IMR-90 (cell line): ENCODE measurements at regions not wholly inside any gene's neighbourhood (a gene's known extent, or its start where the extent isn't known, plus 50 kb on each side); places are given as distances from the start of the nearest gene placed in this dataset.

Experiments used
- ATAC-seq: fragments of 200-7000 bp; cut with Tn5 transposase; 2 replicates; pipeline ENCODE4 v1.9.1; 2020; ENCODE audit warnings: low read depth, mild to moderate bottlenecking, moderate library complexity
- BruUV-seq: library from RNA; stranded (reverse); fragments of 400-500 nt; replicated peaks from 2 replicates; lab custom pipeline; 2021; lab: Mats Ljungman, UMichigan
- CTCF ChIA-PET: fragments of 300-600 bp; formaldehyde crosslinking; extraction: SDS; loops from one replicate; lab custom pipeline; 2021; ENCODE audit warnings: antibody characterized with exemption; lab: Yijun Ruan, JAX
- POLR2A ChIA-PET: fragments of 300-600 bp; sonication (Branson Sonifier 250); formaldehyde crosslinking; loops from one replicate; lab custom pipeline; 2022; ENCODE audit warnings: antibody characterized with exemption; ENCODE audit not compliant: unreplicated experiment; lab: Charles Lee
- DNase-seq: peaks from one replicate; pipeline ENCODE4 v3.0.0; 2013
- H2AFZ ChIP-seq: replicated peaks from 2 replicates; pipeline ENCODE3; 2013; ENCODE audit warnings: low read length, mild to moderate bottlenecking; ENCODE audit not compliant: poor library complexity
- H2AK5ac ChIP-seq: 2 replicates; pipeline ENCODE4 v1.6.1; 2013; ENCODE audit warnings: low read depth, low read length, inconsistent platforms
- H2AK9ac ChIP-seq: replicated peaks from 2 replicates; pipeline ENCODE3; 2013; ENCODE audit warnings: mild to moderate bottlenecking, low read depth, low read length, moderate library complexity; ENCODE audit not compliant: poor library complexity
- H2BK120ac ChIP-seq: 2 replicates; pipeline ENCODE4 v1.6.1; 2013; ENCODE audit warnings: low read depth, low read length, inconsistent platforms
- H2BK15ac ChIP-seq: 3 replicates; pipeline ENCODE4 v1.6.1; 2013; ENCODE audit warnings: low read depth, low read length, inconsistent platforms
- H2BK20ac ChIP-seq: 2 replicates; pipeline ENCODE4 v1.6.1; 2013; ENCODE audit warnings: low read depth, mild to moderate bottlenecking, inconsistent platforms, low read length, moderate library complexity
- H2BK5ac ChIP-seq: 2 replicates; pipeline ENCODE4 v1.6.1; 2013; ENCODE audit warnings: mild to moderate bottlenecking, low read depth, low read length, inconsistent platforms; ENCODE audit not compliant: poor library complexity, severe bottlenecking
- H3K14ac ChIP-seq: replicated peaks from 2 replicates; pipeline ENCODE4 v1.6.1; 2013; ENCODE audit warnings: low read depth, low read length, inconsistent platforms
- H3K18ac ChIP-seq: 2 replicates; pipeline ENCODE4 v1.6.1; 2013; ENCODE audit warnings: low read depth, low read length, control low read depth
- H3K23ac ChIP-seq: 2 replicates; pipeline ENCODE4 v1.6.1; 2013; ENCODE audit warnings: low read depth, low read length, inconsistent platforms
- H3K27ac ChIP-seq: 2 replicates; pipeline ENCODE4 v1.5.1; 2013; ENCODE audit warnings: mild to moderate bottlenecking, control low read depth, low read length; ENCODE audit not compliant: insufficient read depth
- H3K27me3 ChIP-seq: 2 replicates; pipeline ENCODE4 v1.6.1; 2013; ENCODE audit warnings: low read length; ENCODE audit not compliant: control insufficient read depth, insufficient read depth
- H3K36me3 ChIP-seq: 2 replicates; pipeline ENCODE4 v1.6.1; 2013; ENCODE audit warnings: low read length, mixed read lengths; ENCODE audit not compliant: control insufficient read depth, insufficient read depth
- H3K4ac ChIP-seq: 2 replicates; pipeline ENCODE4 v1.6.1; 2013; ENCODE audit warnings: low read depth, low read length, inconsistent platforms
- H3K4me1 ChIP-seq: 2 replicates; pipeline ENCODE4 v1.6.1; 2013; ENCODE audit warnings: low read length, mixed read lengths; ENCODE audit not compliant: control insufficient read depth, insufficient read depth
- H3K4me2 ChIP-seq: 2 replicates; pipeline ENCODE4 v1.6.1; 2013; ENCODE audit warnings: low read depth, mild to moderate bottlenecking, control low read depth, low read length, moderate library complexity
- H3K4me3 ChIP-seq: 2 replicates; pipeline ENCODE4 v1.5.1; 2013; ENCODE audit warnings: low read depth, mild to moderate bottlenecking, control low read depth, low read length, moderate library complexity; ENCODE audit not compliant: insufficient read depth
- H3K56ac ChIP-seq: 2 replicates; pipeline ENCODE4 v1.6.1; 2013; ENCODE audit warnings: low read length, inconsistent platforms; ENCODE audit not compliant: insufficient read depth; ENCODE audit errors: extremely low read depth
- H3K79me1 ChIP-seq, 2 experiments: 2 replicates each; pipeline ENCODE4 v1.6.1; 2013; ENCODE audit warnings: low read length in 2 of 2, inconsistent platforms in 1 of 2, low read depth in 1 of 2
- H3K9ac ChIP-seq: 2 replicates; pipeline ENCODE4 v1.6.1; 2013; ENCODE audit warnings: low read depth, low read length, control low read depth
- H3K9me1 ChIP-seq: 2 replicates; pipeline ENCODE4 v1.6.1; 2013; ENCODE audit warnings: low read length, inconsistent platforms; ENCODE audit not compliant: insufficient read depth
- H3K9me3 ChIP-seq: 2 replicates; pipeline ENCODE4 v1.6.1; 2013; ENCODE audit warnings: low read length; ENCODE audit not compliant: control insufficient read depth, insufficient read depth
- H4K20me1 ChIP-seq: 2 replicates; pipeline ENCODE4 v1.6.1; 2013; ENCODE audit warnings: low read length, inconsistent platforms; ENCODE audit not compliant: insufficient read depth
- H4K5ac ChIP-seq: 2 replicates; pipeline ENCODE4 v1.6.1; 2013; ENCODE audit warnings: mild to moderate bottlenecking, low read depth, low read length, control low read depth
- H4K8ac ChIP-seq, 2 experiments: 2 replicates each; pipeline ENCODE4 v1.6.1; 2013; ENCODE audit warnings: low read depth in 2 of 2, low read length in 2 of 2, control low read depth in 1 of 2, inconsistent platforms in 1 of 2
- H4K91ac ChIP-seq: 2 replicates; pipeline ENCODE4 v1.6.1; 2013; ENCODE audit warnings: low read depth, low read length, inconsistent platforms; ENCODE audit not compliant: insufficient read depth
- BHLHE40 ChIP-seq: fragments of 150-350 bp; IDR thresholded peaks from 2 replicates; pipeline ENCODE4 v1.6.1; 2016; ENCODE audit warnings: mild to moderate bottlenecking, low read depth, low read length
- CEBPB ChIP-seq: IDR thresholded peaks from 2 replicates; pipeline ENCODE4 v1.6.1; 2012; ENCODE audit warnings: low read depth, low read length, improper control_type of control experiment
- CHD1 ChIP-seq: IDR thresholded peaks from 2 replicates; pipeline ENCODE4 v1.6.1; 2012; ENCODE audit warnings: low read depth, low read length, improper control_type of control experiment
- CTCF ChIP-seq: conservative IDR thresholded peaks from 2 replicates; pipeline ENCODE4 v1.5.1; 2012; ENCODE audit warnings: mild to moderate bottlenecking, low read depth, low read length, improper control_type of control experiment
- ELK1 ChIP-seq: fragments of 150-350 bp; IDR thresholded peaks from 2 replicates; pipeline ENCODE4 v1.6.1; 2016; ENCODE audit warnings: low read depth, mild to moderate bottlenecking, low read length, moderate library complexity, borderline replicate concordance
- FOS ChIP-seq: fragments of 150-350 bp; IDR thresholded peaks from 2 replicates; pipeline ENCODE4 v1.6.1; 2016; ENCODE audit warnings: low read depth, low read length
- MAFK ChIP-seq: IDR thresholded peaks from 2 replicates; pipeline ENCODE4 v1.6.1; 2012; ENCODE audit warnings: low read depth, low read length, improper control_type of control experiment
- MAZ ChIP-seq: IDR thresholded peaks from 2 replicates; pipeline ENCODE4 v1.6.1; 2012; ENCODE audit warnings: low read depth, mild to moderate bottlenecking, low read length, improper control_type of control experiment, moderate library complexity, borderline replicate concordance
- MXI1 ChIP-seq: IDR thresholded peaks from 2 replicates; pipeline ENCODE4 v1.6.1; 2012; ENCODE audit warnings: low read depth, mild to moderate bottlenecking, low read length, moderate library complexity, borderline replicate concordance
- NFE2L2 ChIP-seq: fragments of 150-350 bp; IDR thresholded peaks from 2 replicates; pipeline ENCODE4 v1.6.1; 2016; ENCODE audit warnings: low read depth, mild to moderate bottlenecking, low read length
- POLR2A ChIP-seq: IDR thresholded peaks from 2 replicates; pipeline ENCODE4 v1.6.1; 2012; ENCODE audit warnings: mild to moderate bottlenecking, low read depth, low read length
- RAD21 ChIP-seq: IDR thresholded peaks from 2 replicates; pipeline ENCODE4 v1.6.1; 2012; ENCODE audit warnings: low read length, improper control_type of control experiment
- RCOR1 ChIP-seq: IDR thresholded peaks from 2 replicates; pipeline ENCODE4 v1.6.1; 2012; ENCODE audit warnings: mild to moderate bottlenecking, low read length, improper control_type of control experiment; ENCODE audit not compliant: insufficient replicate concordance
- RFX5 ChIP-seq: IDR thresholded peaks from 2 replicates; pipeline ENCODE4 v1.8.0; 2012; ENCODE audit warnings: low read depth, mild to moderate bottlenecking, low read length, moderate library complexity
- SMC3 ChIP-seq: fragments of 150-350 bp; IDR thresholded peaks from 2 replicates; pipeline ENCODE4 v1.6.1; 2016; ENCODE audit warnings: low read depth, mild to moderate bottlenecking, antibody characterized with exemption, low read length, moderate library complexity
- USF2 ChIP-seq: fragments of 150-350 bp; IDR thresholded peaks from 2 replicates; pipeline ENCODE4 v1.6.1; 2017; ENCODE audit warnings: mild to moderate bottlenecking, antibody characterized with exemption, low read length, low read depth
- WGBS, 2 experiments: methylation state at CpG; one replicate each; pipeline versions ENCODE4 v1.1.5 to v1.1.7; 2013; ENCODE audit warnings: missing lambda C conversion rate in 2 of 2; ENCODE audit not compliant: insufficient read length in 1 of 2; ENCODE audit errors: extremely low coverage in 2 of 2; 5-methylcytosine and 5-hydroxymethylcytosine counted together
- dilution Hi-C: fragments of 300-500 bp; cut with HindIII; formaldehyde crosslinking; loops from one replicate; pipeline ENCODE4 v1.14.3; 2018; ENCODE audit warnings: low sequenced_read_pairs; ENCODE audit not compliant: unreplicated experiment
- in situ Hi-C: fragments of 300-500 bp; cut with MboI; formaldehyde crosslinking; loops from 3 replicates; pipeline ENCODE4 v1.14.3; 2019; ENCODE audit warnings: low sequenced_read_pairs, inconsistent platforms, mixed read lengths
- intact Hi-C: fragments of 100-400 bp; cut with micrococcal nuclease; formaldehyde crosslinking; loops from 2 replicates; pipeline ENCODE4 v1.10.0; 2022

DNA sequence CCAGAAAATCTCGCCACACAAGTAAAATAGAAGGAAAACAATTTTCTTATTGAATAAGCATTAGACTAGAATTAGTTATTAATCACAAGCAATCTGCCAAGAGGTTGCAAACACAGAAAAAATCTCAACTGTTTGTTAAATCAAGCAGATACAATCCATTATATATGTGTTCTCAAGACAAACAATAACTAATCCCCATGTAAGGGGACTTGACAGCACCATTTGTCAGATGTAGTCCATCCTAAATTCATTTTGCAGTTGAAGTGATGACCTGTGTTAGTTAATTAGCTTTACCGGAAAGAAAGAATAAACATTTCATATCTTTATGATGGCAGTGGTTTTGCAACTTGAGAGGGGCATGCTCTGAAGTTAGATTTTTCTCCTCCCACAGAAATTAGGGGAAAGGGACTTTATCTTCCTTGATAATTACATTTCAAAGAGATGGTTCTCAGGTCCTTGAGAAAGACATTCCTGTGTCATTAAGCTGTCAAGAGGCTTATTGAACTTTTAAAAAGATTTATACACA is 1588.0 kb downstream of the GRIK2 start:
- Histone ChIP-seq H4K8ac (no peak overlapping the region), H3K18ac (no peak overlapping the region), H4K20me1 (no peaks in the 10 kb centered on the region), H2AK9ac (no peak overlapping the region), H3K4me2 (no peak overlapping the region), H4K91ac (no peak overlapping the region), H3K4me3 (no peak overlapping the region), H3K79me1 (no peaks in the 10 kb centered on the region), H3K14ac (no peak overlapping the region), H3K27ac (no peak overlapping the region), H3K56ac (no peak overlapping the region), H2AK5ac (no peak overlapping the region), H3K36me3 (no peaks in the 10 kb centered on the region), H4K5ac (no peak overlapping the region), H2AFZ (no peak overlapping the region), H3K4ac (no peak overlapping the region), H3K9me3 (0 out of 2 replicates have a peak, but pooled peaks cover 2% of the 10 kb centered on the region), H3K9me1 (no peaks in the 10 kb centered on the region), H3K27me3 (no peaks in the 10 kb centered on the region), H2BK15ac (no peak overlapping the region), H2BK20ac (no peak overlapping the region), H2BK5ac (no peak overlapping the region), H2BK120ac (no peak overlapping the region), H3K4me1 (no peaks in the 10 kb centered on the region), H3K9ac (no peak overlapping the region), H3K23ac (no peak overlapping the region)
- WGBS, 2 experiments, result no CpG with 5 or more reads among the region's 2 CpGs
- ChIA-PET CTCF (no interaction called here), POLR2A (no interaction called here)
- DNase-seq (no peak), ATAC-seq (no peak)
- BruUV-seq, result no TSS peak
- in situ Hi-C loops (no loop called here), intact Hi-C loops (no loop called here), dilution Hi-C loops (no loop called here)
- TF ChIP-seq POLR2A (no peak), MXI1 (no peak), RCOR1 (no peak), RFX5 (no peak), CEBPB (no peak), RAD21 (no peak), BHLHE40 (no peak), NFE2L2 (no peak), ELK1 (no peak), MAZ (no peak), FOS (no peak), MAFK (no peak), CHD1 (no peak), USF2 (no peak), SMC3 (no peak), CTCF (no peak)
